ENCODE measurements at regions not wholly inside any gene's neighbourhood (a gene's known extent, or its start where the extent isn't known, plus 50 kb on each side); places are given as distances from the start of the nearest gene placed in this dataset.
A peak's percentile ranks its signal among the peaks of the same experiment; 100 is the strongest.

- no peak for TF ChIP-seq CTCF (IDR thresholded peaks at IDR 0.05; ENCODE audit: control extremely low read depth, extremely low read depth, low read depth, missing control alignments)
- ChIA-PET CTCF (interaction anchor here (1.4 to 16.1 kb wide), 3 partner anchors 19 to 268 kb away, joined by 3 to 450 read pairs (median 135); no protein-coding TSS in a partner anchor), POLR2A (no interaction called here)
- DNase-seq (ENCODE audit: extremely low spot score) = peak; percentile 16
These were observed 56.2 kb downstream of the RTL9 start for GRCh38 chrX:110414679-110415439.

- CTCF ChIA-PET = interaction anchor here (1.4 to 16.1 kb wide), 3 partner anchors 20 to 269 kb away, joined by 3 to 450 read pairs (median 135); no protein-coding TSS in a partner anchor
- no peak for TF ChIP-seq CTCF (IDR thresholded peaks at IDR 0.05; ENCODE audit: control extremely low read depth, extremely low read depth, low read depth, missing control alignments)
- POLR2A ChIA-PET = no interaction called here
- no peak for DNase-seq (ENCODE audit: extremely low spot score)
These were observed 57.0 kb downstream of the RTL9 start for GRCh38 chrX:110415440-110416170.

- ChIA-PET CTCF (interaction anchor here (1.0 to 16.1 kb wide), 4 partner anchors 10 to 430 kb away, joined by 3 to 450 read pairs (median 4); no protein-coding TSS in a partner anchor), POLR2A (no interaction called here)
- DNase-seq (ENCODE audit: extremely low spot score) = no peak
- no peak for TF ChIP-seq CTCF (IDR thresholded peaks at IDR 0.05; ENCODE audit: control extremely low read depth, extremely low read depth, low read depth, missing control alignments)
These were observed 58.5 kb downstream of the RTL9 start for GRCh38 chrX:110417128-110417527.

- no peak for DNase-seq (ENCODE audit: extremely low spot score)
- no peak for TF ChIP-seq CTCF (IDR thresholded peaks at IDR 0.05; ENCODE audit: control extremely low read depth, extremely low read depth, low read depth, missing control alignments)
- POLR2A ChIA-PET = no interaction called here
- CTCF ChIA-PET = interaction anchor here (0.9 to 16.1 kb wide), 4 partner anchors 10 to 933 kb away, joined by 3 to 450 read pairs (median 10); no protein-coding TSS in a partner anchor
These were observed 59.9 kb downstream of the RTL9 start for GRCh38 chrX:110418316-110419235.

GRCh38 chrX:110419512-110419911, 60.9 kb downstream of the RTL9 start:
- no peak for TF ChIP-seq CTCF (IDR thresholded peaks at IDR 0.05; ENCODE audit: control extremely low read depth, extremely low read depth, low read depth, missing control alignments)
- CTCF ChIA-PET = interaction anchor here (0.9 to 16.1 kb wide), 5 partner anchors 8 to 934 kb away, joined by 3 to 450 read pairs (median 7); no protein-coding TSS in a partner anchor
- POLR2A ChIA-PET = no interaction called here
- no peak for DNase-seq (ENCODE audit: extremely low spot score)

All from GM10248 (cell line).